Osteocyte (in vitro differentiated cells): ENCODE measurements at regions not wholly inside any gene's neighbourhood (a gene's known extent, or its start where the extent isn't known, plus 50 kb on each side); places are given as distances from the start of the nearest gene placed in this dataset.

Source experiments
- DNase-seq: peaks from one replicate; pipeline ENCODE4 v3.0.0; 2021; ENCODE audit warnings: mixed read lengths; ENCODE audit not compliant: unreplicated experiment; ENCODE audit errors: extremely low spot score
- H3K27ac Mint-ChIP-seq: one replicate; pipeline ENCODE4 v1.8.0; 2021; ENCODE audit warnings: mild to moderate bottlenecking, mixed read lengths; ENCODE audit not compliant: unreplicated experiment
- H3K27me3 Mint-ChIP-seq: one replicate; pipeline ENCODE4 v1.8.0; 2021; ENCODE audit warnings: mixed read lengths; ENCODE audit not compliant: unreplicated experiment
- H3K36me3 Mint-ChIP-seq: one replicate; pipeline ENCODE4 v1.8.0; 2021; ENCODE audit warnings: mixed read lengths; ENCODE audit not compliant: unreplicated experiment
- H3K4me1 Mint-ChIP-seq: one replicate; pipeline ENCODE4 v1.8.0; 2021; ENCODE audit warnings: mixed read lengths; ENCODE audit not compliant: unreplicated experiment
- H3K4me3 Mint-ChIP-seq: one replicate; pipeline ENCODE4 v1.8.0; 2021; ENCODE audit warnings: mild to moderate bottlenecking, moderate library complexity, mixed read lengths; ENCODE audit not compliant: unreplicated experiment
- H3K9me3 Mint-ChIP-seq: one replicate; pipeline ENCODE4 v1.8.0; 2021; ENCODE audit warnings: mixed read lengths; ENCODE audit not compliant: unreplicated experiment
- TF ChIP-seq, protein P1 (sequence below): fragments of 200-600 bp; sonication (generic); IDR thresholded peaks from 2 replicates; pipeline ENCODE4 v1.5.0; 2021; ENCODE audit warnings: antibody characterized with exemption, mild to moderate bottlenecking, moderate library complexity

DNA sequence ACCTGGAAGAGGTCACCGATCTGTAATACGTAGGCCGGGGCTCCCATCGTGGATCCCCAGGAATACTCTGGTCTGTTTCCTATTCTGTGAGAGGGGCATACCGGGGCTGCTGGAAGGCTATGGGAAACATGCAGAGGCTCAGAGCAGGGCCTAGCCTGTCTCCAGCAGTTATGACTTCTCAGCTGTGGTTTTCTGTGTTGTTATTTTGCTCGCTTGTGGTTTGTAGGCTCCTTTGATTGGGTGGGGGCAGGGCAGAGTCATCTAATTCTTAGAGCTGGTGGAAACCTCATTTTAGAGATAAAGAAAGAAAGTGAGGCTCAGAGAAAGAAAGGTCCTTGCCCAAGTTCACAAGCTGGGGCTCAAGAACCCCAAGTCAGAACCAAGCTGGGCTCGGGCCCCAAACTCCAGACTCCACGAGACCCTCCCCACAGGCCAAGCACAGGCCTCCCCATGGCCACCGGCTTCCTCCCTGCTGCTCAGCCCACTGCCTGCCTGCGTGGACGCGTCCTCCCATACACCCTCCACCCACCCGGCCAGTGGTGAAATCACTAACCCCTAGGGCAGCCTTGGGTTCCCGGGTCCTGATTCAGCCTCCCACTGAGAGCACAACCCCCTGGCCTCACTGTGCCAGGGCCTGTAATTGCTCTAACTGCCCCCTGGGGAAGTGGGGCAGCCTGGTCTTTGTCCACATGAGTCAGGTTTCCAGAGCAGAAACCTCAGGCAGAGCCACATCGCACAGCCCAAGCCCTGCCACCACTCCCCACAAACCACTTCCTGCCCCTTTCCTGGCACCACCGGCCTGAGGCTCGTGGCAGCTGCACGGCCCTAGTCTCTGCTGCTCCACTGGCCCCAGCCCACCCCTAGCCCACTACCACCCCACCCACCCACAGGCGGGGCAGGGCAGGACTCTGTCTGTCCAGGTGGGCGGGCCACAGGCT lies 270.8 kb downstream of the UACA start:
- Mint-ChIP-seq H3K4me1 (peaks cover 50% of the 10 kb centered on the region), H3K4me3 (no peak overlapping the region), H3K27me3 (peaks cover 13% of the 10 kb centered on the region), H3K36me3 (no peaks in the 10 kb centered on the region), H3K9me3 (no peaks in the 10 kb centered on the region), H3K27ac (peak overlapping the region; percentile 75)
- DNase-seq, result no peak
- TF ChIP-seq, protein P1, sequence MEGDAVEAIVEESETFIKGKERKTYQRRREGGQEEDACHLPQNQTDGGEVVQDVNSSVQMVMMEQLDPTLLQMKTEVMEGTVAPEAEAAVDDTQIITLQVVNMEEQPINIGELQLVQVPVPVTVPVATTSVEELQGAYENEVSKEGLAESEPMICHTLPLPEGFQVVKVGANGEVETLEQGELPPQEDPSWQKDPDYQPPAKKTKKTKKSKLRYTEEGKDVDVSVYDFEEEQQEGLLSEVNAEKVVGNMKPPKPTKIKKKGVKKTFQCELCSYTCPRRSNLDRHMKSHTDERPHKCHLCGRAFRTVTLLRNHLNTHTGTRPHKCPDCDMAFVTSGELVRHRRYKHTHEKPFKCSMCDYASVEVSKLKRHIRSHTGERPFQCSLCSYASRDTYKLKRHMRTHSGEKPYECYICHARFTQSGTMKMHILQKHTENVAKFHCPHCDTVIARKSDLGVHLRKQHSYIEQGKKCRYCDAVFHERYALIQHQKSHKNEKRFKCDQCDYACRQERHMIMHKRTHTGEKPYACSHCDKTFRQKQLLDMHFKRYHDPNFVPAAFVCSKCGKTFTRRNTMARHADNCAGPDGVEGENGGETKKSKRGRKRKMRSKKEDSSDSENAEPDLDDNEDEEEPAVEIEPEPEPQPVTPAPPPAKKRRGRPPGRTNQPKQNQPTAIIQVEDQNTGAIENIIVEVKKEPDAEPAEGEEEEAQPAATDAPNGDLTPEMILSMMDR, result no peak

DNA sequence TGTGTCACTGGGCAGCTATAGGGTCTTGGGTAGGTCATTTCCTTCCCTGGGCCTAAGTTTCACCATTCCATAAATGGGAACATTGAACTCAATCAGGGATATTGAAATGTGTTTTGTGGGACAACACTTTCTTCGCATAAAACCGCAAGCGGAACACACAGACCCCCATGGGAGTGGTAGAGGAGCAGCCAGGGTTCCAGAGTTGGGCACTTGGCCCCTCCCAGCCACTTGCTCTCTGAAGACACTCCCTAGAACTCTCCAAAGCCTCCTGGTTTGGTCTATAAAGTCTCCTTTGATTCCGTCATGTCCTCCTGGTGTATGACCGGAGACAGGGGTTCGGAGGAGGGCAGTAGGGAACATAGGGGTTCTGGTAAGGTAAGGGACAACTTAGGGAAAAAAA lies 271.7 kb downstream of the UACA start:
- H3K36me3 Mint-ChIP-seq, result no peaks in the 10 kb centered on the region
- H3K27ac Mint-ChIP-seq, result no peak overlapping the region
- no peak overlapping the region for H3K4me3 Mint-ChIP-seq
- H3K9me3 Mint-ChIP-seq, result no peaks in the 10 kb centered on the region
- TF ChIP-seq, protein P1, result no peak
- H3K27me3 Mint-ChIP-seq, result peaks cover 14% of the 10 kb centered on the region
- H3K4me1 Mint-ChIP-seq, result peaks cover 50% of the 10 kb centered on the region
- DNase-seq, result no peak

DNA sequence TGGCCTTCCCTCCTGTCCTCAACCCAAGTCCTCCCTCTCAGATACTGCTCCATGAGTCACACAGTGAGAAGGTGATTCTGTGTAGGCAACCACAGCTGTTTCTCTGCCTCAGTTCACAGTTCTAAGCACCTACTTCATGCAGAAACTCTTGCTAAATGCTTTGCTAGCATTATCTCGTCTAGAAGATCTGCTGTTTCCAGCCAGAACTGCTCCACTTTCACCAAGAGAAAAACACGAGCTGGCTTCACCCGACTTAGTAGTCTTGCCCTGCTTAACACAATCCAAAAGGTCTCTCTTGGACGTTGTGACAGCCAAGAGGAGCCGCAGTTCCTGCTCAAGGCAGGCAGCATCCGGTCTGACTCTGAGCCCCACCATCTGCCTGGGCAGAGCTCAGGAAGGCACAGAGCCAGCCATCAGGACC lies 272.1 kb downstream of the UACA start:
- H3K27ac Mint-ChIP-seq, result no peak overlapping the region
- peaks cover 15% of the 10 kb centered on the region for H3K27me3 Mint-ChIP-seq

DNA sequence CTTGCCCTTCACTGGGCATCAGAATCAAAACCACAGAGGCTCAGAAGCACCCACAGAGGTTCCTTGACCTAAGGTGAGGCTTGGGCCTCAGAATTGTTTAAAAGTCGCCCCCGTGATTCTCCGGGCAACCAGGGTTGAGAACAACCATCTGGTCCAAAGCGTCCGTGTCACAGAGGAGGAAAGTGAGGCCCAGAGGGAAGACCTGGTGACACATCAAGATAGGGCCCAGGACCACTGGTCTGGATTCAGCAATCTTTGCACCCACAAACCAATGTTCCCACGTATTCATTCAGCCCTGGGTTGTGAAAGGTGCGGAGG lies 272.6 kb downstream of the UACA start:
- Mint-ChIP-seq H3K4me1 (peaks cover 45% of the 10 kb centered on the region), H3K9me3 (no peaks in the 10 kb centered on the region), H3K27ac (no peak overlapping the region)

More for the DNA sequence above, 272.1 kb downstream of the UACA start:
- no peak for DNase-seq
- no peaks in the 10 kb centered on the region for H3K9me3 Mint-ChIP-seq
- TF ChIP-seq, protein P1, result no peak
- H3K36me3 Mint-ChIP-seq, result no peaks in the 10 kb centered on the region
- H3K4me3 Mint-ChIP-seq, result no peak overlapping the region
- peaks cover 48% of the 10 kb centered on the region for H3K4me1 Mint-ChIP-seq

More for the DNA sequence above, 272.6 kb downstream of the UACA start:
- H3K4me3 Mint-ChIP-seq, result no peak overlapping the region
- H3K27me3 Mint-ChIP-seq, result peaks cover 15% of the 10 kb centered on the region
- no peak for DNase-seq
- H3K36me3 Mint-ChIP-seq, result no peaks in the 10 kb centered on the region
- TF ChIP-seq, protein P1, result no peak
